Brain microvascular endothelial cell (primary cell): ENCODE measurements at regions not wholly inside any gene's neighbourhood (a gene's known extent, or its start where the extent isn't known, plus 50 kb on each side); places are given as distances from the start of the nearest gene placed in this dataset.
"Not testable (repeated sequence)": the region's sequence is repeated elsewhere in the genome, so short reads cannot be mapped to it uniquely, and the experiment has no call there.

Experiments used
- DNase-seq: peaks from one replicate; pipeline ENCODE4 v3.0.0-alpha.2; 2020
- H3K27ac ChIP-seq: fragments of 250-450 bp; sonication (Bioruptor Pico); 2 replicates; pipeline ENCODE4 v1.5.1; 2020; ENCODE audit warnings: mild to moderate bottlenecking, moderate library complexity
- H3K27me3 ChIP-seq: fragments of 250-450 bp; sonication (Bioruptor Pico); replicated peaks from 2 replicates; pipeline ENCODE4 v1.5.1; 2020; ENCODE audit warnings: mild to moderate bottlenecking
- H3K36me3 ChIP-seq: fragments of 250-450 bp; sonication (Bioruptor Pico); replicated peaks from 2 replicates; pipeline ENCODE4 v1.5.1; 2020; ENCODE audit warnings: mild to moderate bottlenecking
- H3K4me3 ChIP-seq: 2 replicates; pipeline ENCODE4 v1.5.1; 2011; ENCODE audit warnings: low read depth, mild to moderate bottlenecking, control low read depth, low read length, moderate library complexity
- CTCF ChIP-seq: IDR thresholded peaks from 2 replicates; pipeline ENCODE4 v1.5.1; 2011; ENCODE audit warnings: low read depth, mild to moderate bottlenecking, moderate library complexity, low read length, control low read depth, inconsistent platforms; ENCODE audit errors: missing control alignments
- in situ Hi-C: cut with HindIII; loops from 2 replicates; pipeline ENCODE4 v1.10.0; 2017; ENCODE audit warnings: low sequenced_read_pairs, low pct_ligation_motif_present

DNA sequence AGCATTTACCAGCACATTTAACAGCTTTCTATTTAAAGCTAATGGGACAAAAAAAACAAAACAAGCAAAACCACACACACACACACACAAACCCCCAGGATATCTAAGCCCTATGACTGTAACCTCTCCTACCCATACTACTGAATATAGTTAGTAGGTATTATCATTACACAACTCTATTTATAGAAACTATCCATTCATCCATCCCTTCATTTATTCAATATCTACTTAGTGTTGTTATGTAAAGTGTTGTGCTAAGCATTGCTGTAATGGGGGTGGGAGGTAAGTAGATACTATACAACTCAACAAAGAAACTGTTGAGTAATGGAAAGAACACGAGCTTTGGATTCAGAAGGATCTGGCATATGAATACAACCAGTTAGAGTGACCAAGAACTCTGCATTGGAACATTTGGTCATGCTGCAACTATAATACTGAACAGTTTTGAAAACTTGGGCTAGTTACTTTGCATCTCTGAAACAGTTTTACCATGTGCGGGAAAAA lies 82.3 kb upstream of the ZNF608 start:
- no peak for DNase-seq
- TF ChIP-seq CTCF: no peak
- Histone ChIP-seq H3K4me3 (no peak overlapping the region), H3K36me3 (no peaks in the 10 kb centered on the region), H3K27ac (no peak overlapping the region), H3K27me3 (no peaks in the 10 kb centered on the region)
- in situ Hi-C loops: no loop called here

GRCh38 chr5:124831687-124832240 lies 85.3 kb upstream of the ZNF608 start:
- no peaks in the 10 kb centered on the region for H3K27me3 ChIP-seq
- no peak overlapping the region for H3K27ac ChIP-seq
- TF ChIP-seq CTCF: no peak
- no peaks in the 10 kb centered on the region for H3K36me3 ChIP-seq
- DNase-seq: no peak
- in situ Hi-C loops: no loop called here
- no peak overlapping the region for H3K4me3 ChIP-seq

DNA sequence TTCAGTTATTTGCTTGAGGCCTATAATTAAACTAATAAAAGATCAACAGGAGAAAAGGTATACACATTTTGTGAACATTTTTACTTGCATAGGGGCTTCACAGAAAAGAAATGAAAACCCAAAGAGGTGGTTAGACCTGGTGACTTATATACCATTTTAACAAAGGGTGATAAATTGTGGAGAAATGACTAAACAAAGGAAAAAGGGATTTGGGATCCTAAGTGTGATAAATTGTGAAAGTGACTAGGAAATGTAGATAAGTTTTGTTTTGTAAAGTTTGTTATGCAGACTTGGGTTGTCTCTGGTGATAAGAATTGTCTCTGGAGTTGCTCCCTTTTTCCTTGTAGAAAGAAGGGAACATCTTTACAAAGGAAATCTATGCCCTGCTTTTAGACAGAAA lies 86.1 kb upstream of the ZNF608 start:
- no peaks in the 10 kb centered on the region for H3K27me3 ChIP-seq
- TF ChIP-seq CTCF: no peak
- H3K36me3 ChIP-seq: no peaks in the 10 kb centered on the region
- no peak overlapping the region for H3K27ac ChIP-seq
- H3K4me3 ChIP-seq: no peak overlapping the region
- in situ Hi-C loops: no loop called here
- no peak for DNase-seq

DNA sequence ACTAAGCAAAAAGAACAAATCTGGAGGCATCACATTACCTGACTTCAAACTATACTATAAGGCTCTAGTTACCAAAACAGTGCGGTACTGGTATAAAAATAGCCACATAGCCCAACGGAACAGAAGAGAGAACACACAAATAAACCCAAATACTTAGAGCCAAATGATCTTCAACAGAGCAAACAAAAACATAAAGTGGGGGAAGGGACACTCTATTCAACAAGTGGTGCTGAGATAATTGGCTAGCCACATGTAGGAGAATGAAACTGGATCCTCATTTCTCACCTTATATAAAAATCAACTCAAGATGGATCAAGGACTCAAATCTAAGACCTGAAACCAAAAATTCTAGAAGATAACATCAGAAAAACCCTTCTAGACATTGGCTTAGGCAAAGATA lies 89.9 kb upstream of the ZNF608 start:
- H3K27me3 ChIP-seq, H3K36me3 ChIP-seq, H3K4me3 ChIP-seq, DNase-seq, H3K27ac ChIP-seq, in situ Hi-C loops: not testable (repeated sequence)

- Histone ChIP-seq H3K36me3 (no peaks in the 10 kb centered on the region), H3K27ac (no peak overlapping the region), H3K4me3 (no peak overlapping the region), H3K27me3 (no peaks in the 10 kb centered on the region)
- in situ Hi-C loops: no loop called here
- DNase-seq: no peak
- TF ChIP-seq CTCF: no peak
Measured at GRCh38 chr5:124839371-124839998, 93.0 kb upstream of the ZNF608 start.

DNA sequence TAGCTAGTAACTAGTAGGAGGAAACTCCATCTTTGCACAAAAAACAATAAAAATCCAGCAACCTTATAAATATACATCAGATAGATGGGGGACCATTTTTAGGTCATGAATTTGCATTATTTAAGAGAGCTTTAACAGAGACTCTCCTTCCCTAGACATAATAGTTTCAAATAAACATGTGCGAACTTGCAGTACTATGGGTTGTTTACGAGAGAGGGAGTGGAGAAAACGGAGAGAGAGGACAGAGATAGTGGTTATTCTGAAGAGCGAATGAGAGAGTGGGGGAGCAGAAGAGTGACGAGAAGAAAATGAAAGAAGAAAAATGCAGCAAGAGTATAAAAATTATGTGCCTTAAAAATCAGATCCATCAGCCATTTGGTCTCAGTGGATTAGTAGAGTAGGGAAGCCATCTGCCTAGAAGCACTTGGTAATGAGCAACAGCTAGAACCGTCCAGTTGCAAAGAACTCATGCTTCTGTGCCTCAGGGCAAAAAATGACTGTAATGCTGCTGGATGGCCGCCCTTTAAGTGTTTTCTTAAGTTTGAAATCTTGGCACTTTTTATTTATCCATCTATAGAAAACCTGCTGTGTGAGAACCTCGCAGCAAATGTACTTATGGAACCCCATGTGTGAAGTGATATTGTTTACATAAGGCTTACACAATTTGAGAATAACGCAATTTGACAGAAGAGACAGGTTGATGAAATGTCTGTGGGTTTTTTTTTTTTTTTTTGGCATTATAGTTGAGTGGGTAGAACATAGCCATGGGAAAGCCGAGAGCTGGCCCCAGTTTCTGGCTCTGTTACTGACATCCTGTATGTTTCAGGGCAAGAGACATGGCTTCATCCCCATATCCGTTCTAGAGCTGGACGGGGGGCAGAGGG lies 95.6 kb upstream of the ZNF608 start:
- no peak for DNase-seq
- TF ChIP-seq CTCF: no peak
- H3K36me3 ChIP-seq: no peaks in the 10 kb centered on the region
- no peaks in the 10 kb centered on the region for H3K27me3 ChIP-seq
- in situ Hi-C loops: no loop called here
- H3K4me3 ChIP-seq: no peak overlapping the region
- no peak overlapping the region for H3K27ac ChIP-seq
